WTC11 (cell line): ENCODE measurements at regions not wholly inside any gene's neighbourhood (a gene's known extent, or its start where the extent isn't known, plus 50 kb on each side); places are given as distances from the start of the nearest gene placed in this dataset.

Experiments used
- ATAC-seq: fragments of 200-7000 bp; cut with Tn5 transposase; 2 replicates; pipeline ENCODE4 v1.10.0; 2021; ENCODE audit warnings: mild to moderate bottlenecking, moderate library complexity
- CTCF ChIA-PET: fragments of 300-600 bp; sonication (Branson Sonifier 250); formaldehyde crosslinking; loops from one replicate; lab custom pipeline; 2021; ENCODE audit warnings: antibody characterized with exemption; lab: Charles Lee
- POLR2A ChIA-PET: fragments of 350-600 bp; sonication (Branson Sonifier 250); formaldehyde crosslinking; loops from one replicate; lab custom pipeline; 2021; ENCODE audit warnings: antibody characterized with exemption; lab: Charles Lee
- DNase-seq: peaks from one replicate; pipeline ENCODE4 v3.0.0; 2021; ENCODE audit warnings: low spot score
- H3K27ac Mint-ChIP-seq: 2 replicates; pipeline ENCODE4 v1.8.0; 2021; ENCODE audit warnings: mixed read lengths
- H3K27me3 Mint-ChIP-seq: 2 replicates; pipeline ENCODE4 v1.8.0; 2021; ENCODE audit warnings: low read depth, mild to moderate bottlenecking, moderate library complexity, mixed read lengths
- H3K36me3 Mint-ChIP-seq: 2 replicates; pipeline ENCODE4 v1.8.0; 2021; ENCODE audit warnings: mixed read lengths
- H3K4me1 Mint-ChIP-seq: 2 replicates; pipeline ENCODE4 v1.8.0; 2022; ENCODE audit warnings: mixed read lengths
- H3K4me3 Mint-ChIP-seq: 2 replicates; pipeline ENCODE4 v1.8.0; 2021; ENCODE audit warnings: mild to moderate bottlenecking, moderate library complexity, mixed read lengths
- H3K9me3 Mint-ChIP-seq: 2 replicates; pipeline ENCODE4 v1.8.0; 2021; ENCODE audit warnings: mixed read lengths
- ATF2 ChIP-seq: sonication (generic); formaldehyde crosslinking; IDR thresholded peaks from 2 replicates; pipeline ENCODE4 v1.8.1; 2022; ENCODE audit warnings: low read depth, missing genetic modification reagents, borderline replicate concordance
- E2F4 ChIP-seq: sonication (generic); formaldehyde crosslinking; IDR thresholded peaks from 2 replicates; pipeline ENCODE4 v1.8.1; 2022; ENCODE audit warnings: low read depth, mild to moderate bottlenecking, moderate library complexity, missing genetic modification reagents, borderline replicate concordance
- ESRRA ChIP-seq: sonication (generic); formaldehyde crosslinking; IDR thresholded peaks from 2 replicates; pipeline ENCODE4 v1.8.1; 2022; ENCODE audit warnings: mild to moderate bottlenecking, missing genetic modification reagents, borderline replicate concordance
- FOXP1 ChIP-seq: sonication (generic); formaldehyde crosslinking; IDR thresholded peaks from 2 replicates; pipeline ENCODE4 v1.8.0; 2022; ENCODE audit warnings: missing genetic modification reagents, mild to moderate bottlenecking, moderate library complexity, borderline replicate concordance
- HMGA2 ChIP-seq: fragments of 250-450 bp; sonication (Bioruptor Pico); IDR thresholded peaks from 2 replicates; pipeline ENCODE4 v1.4.0; 2021; ENCODE audit warnings: mild to moderate bottlenecking, moderate library complexity
- NFE2L1 ChIP-seq: sonication (generic); formaldehyde crosslinking; IDR thresholded peaks from 2 replicates; pipeline ENCODE4 v1.8.1; 2023; ENCODE audit warnings: missing genetic modification reagents
- NR2C2 ChIP-seq: sonication (generic); formaldehyde crosslinking; IDR thresholded peaks from 2 replicates; pipeline ENCODE4 v1.8.0; 2022; ENCODE audit warnings: mild to moderate bottlenecking, missing genetic modification reagents
- RORB ChIP-seq: fragments of 250-450 bp; sonication (Bioruptor Pico); IDR thresholded peaks from 2 replicates; pipeline ENCODE4 v1.9.0; 2021; ENCODE audit warnings: mild to moderate bottlenecking
- SMAD4 ChIP-seq: sonication (generic); formaldehyde crosslinking; IDR thresholded peaks from 2 replicates; pipeline ENCODE4 v1.8.0; 2022; ENCODE audit warnings: mild to moderate bottlenecking, missing genetic modification reagents
- SP1 ChIP-seq: sonication (generic); formaldehyde crosslinking; conservative IDR thresholded peaks from 2 replicates; pipeline ENCODE4 v1.8.1; 2022; ENCODE audit warnings: missing genetic modification reagents
- TEAD1 ChIP-seq: sonication (generic); formaldehyde crosslinking; IDR thresholded peaks from 2 replicates; pipeline ENCODE4 v1.8.0; 2022; ENCODE audit warnings: mild to moderate bottlenecking, missing genetic modification reagents
- TP53 ChIP-seq: sonication (generic); formaldehyde crosslinking; IDR thresholded peaks from 2 replicates; pipeline ENCODE4 v1.8.1; 2023; ENCODE audit warnings: mild to moderate bottlenecking, missing genetic modification reagents
- USF2 ChIP-seq: sonication (generic); formaldehyde crosslinking; IDR thresholded peaks from 2 replicates; pipeline ENCODE4 v1.8.1; 2023; ENCODE audit warnings: mild to moderate bottlenecking, missing genetic modification reagents, moderate library complexity
- ZBTB21 ChIP-seq: sonication (generic); formaldehyde crosslinking; IDR thresholded peaks from 2 replicates; pipeline ENCODE4 v1.8.1; 2023; ENCODE audit warnings: mild to moderate bottlenecking, missing genetic modification reagents, borderline replicate concordance
- ZNF317 ChIP-seq: sonication (generic); formaldehyde crosslinking; IDR thresholded peaks from 2 replicates; pipeline ENCODE4 v1.8.1; 2023; ENCODE audit warnings: low read depth, mild to moderate bottlenecking, moderate library complexity, missing genetic modification reagents, borderline replicate concordance
- ZNF416 ChIP-seq: fragments of 250-450 bp; sonication (Bioruptor Pico); IDR thresholded peaks from 2 replicates; pipeline ENCODE4 v1.9.0; 2021; ENCODE audit warnings: mild to moderate bottlenecking, inconsistent platforms
- TF ChIP-seq, protein P1 (sequence below): sonication (generic); formaldehyde crosslinking; IDR thresholded peaks from 2 replicates; pipeline ENCODE4 v1.8.1; 2023; ENCODE audit warnings: mild to moderate bottlenecking, moderate library complexity, missing genetic modification reagents
- TF ChIP-seq, protein P2 (sequence below): fragments of 250-450 bp; sonication (Bioruptor Pico); conservative IDR thresholded peaks from 2 replicates; pipeline ENCODE4 v1.9.0; 2021; ENCODE audit warnings: mild to moderate bottlenecking
- TF ChIP-seq, protein P3 (sequence below): sonication (generic); formaldehyde crosslinking; IDR thresholded peaks from 2 replicates; pipeline ENCODE4 v1.8.0; 2022; ENCODE audit warnings: mild to moderate bottlenecking, missing genetic modification reagents
- TF ChIP-seq, protein P4 (sequence below): sonication (generic); formaldehyde crosslinking; IDR thresholded peaks from 2 replicates; pipeline ENCODE4 v1.8.1; 2023; ENCODE audit warnings: mild to moderate bottlenecking, missing genetic modification reagents
- TF ChIP-seq, protein P5 (sequence below): sonication (generic); formaldehyde crosslinking; IDR thresholded peaks from 2 replicates; pipeline ENCODE4 v1.8.1; 2022; ENCODE audit warnings: mild to moderate bottlenecking, missing genetic modification reagents, moderate library complexity, borderline replicate concordance

DNA sequence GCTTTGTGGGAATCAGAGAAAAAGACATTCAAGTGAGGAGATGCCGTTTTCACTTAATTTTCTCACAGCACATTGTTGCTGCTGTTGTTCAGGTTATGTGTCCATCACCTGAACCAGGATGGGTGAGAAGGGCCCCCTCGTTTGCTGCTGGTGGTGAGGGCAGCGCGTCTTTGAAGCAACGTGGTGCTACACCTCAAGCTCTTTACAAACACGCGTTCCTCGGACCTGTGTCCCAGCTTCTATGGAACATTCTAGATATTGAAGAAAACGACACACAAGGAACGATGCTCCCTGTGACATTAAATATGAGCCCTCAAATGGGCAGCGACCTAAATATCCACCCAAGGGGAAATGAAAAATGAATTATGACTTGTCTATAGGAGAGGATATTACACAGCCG, 418.6 kb downstream of the MN1 start (continued):
- TF ChIP-seq ZNF416 (CRISPR knock-in tag) = no peak
- TF ChIP-seq, protein P1, sequence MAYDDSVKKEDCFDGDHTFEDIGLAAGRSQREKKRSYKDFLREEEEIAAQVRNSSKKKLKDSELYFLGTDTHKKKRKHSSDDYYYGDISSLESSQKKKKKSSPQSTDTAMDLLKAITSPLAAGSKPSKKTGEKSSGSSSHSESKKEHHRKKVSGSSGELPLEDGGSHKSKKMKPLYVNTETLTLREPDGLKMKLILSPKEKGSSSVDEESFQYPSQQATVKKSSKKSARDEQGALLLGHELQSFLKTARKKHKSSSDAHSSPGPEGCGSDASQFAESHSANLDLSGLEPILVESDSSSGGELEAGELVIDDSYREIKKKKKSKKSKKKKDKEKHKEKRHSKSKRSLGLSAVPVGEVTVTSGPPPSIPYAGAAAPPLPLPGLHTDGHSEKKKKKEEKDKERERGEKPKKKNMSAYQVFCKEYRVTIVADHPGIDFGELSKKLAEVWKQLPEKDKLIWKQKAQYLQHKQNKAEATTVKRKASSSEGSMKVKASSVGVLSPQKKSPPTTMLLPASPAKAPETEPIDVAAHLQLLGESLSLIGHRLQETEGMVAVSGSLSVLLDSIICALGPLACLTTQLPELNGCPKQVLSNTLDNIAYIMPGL = no peak
- TF ChIP-seq ATF2 (CRISPR knock-in tag) = no peak
- TF ChIP-seq ESRRA (CRISPR knock-in tag) = no peak
- TF ChIP-seq RORB = no peak
- no peak for TF ChIP-seq FOXP1 (CRISPR knock-in tag)
- TF ChIP-seq NFE2L1 (CRISPR knock-in tag) = no peak
- no peak for TF ChIP-seq SP1
- TF ChIP-seq HMGA2 (CRISPR knock-in tag) = no peak
- no peak for TF ChIP-seq SMAD4 (CRISPR knock-in tag)
- TF ChIP-seq NR2C2 = no peak
- TF ChIP-seq, protein P2, sequence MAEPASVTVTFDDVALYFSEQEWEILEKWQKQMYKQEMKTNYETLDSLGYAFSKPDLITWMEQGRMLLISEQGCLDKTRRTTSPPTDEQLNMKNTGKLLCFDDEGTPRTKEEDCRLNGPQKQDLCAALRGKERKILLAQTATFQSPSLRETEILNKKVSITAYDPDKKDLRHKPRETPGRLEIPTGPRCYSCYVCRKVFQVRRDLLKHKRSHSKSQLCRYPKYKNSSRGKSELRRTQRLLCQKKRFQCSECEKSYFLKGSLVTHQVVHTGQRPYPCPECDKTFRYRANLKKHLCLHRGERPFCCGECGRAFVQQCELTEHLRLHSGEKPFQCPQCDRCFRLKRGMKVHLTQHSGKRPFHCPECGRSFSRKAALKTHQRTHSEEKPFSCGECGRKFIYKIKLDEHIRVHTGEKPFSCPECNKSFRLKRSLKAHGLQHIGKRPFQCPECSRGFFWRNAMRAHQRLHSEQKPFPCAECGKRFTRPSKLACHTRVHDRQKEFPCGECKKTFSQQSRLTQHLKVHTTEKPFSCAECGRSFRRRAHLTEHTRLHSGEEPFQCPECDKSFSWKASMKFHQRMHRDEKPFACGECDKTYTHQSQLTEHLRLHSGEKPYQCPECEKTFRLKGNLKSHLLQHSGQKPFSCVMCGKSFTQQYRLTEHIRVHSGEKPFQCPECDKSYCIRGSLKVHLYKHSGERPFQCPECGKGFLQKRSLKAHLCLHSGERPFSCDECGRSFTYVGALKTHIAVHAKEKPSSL (CRISPR knock-in tag) = no peak

DNA sequence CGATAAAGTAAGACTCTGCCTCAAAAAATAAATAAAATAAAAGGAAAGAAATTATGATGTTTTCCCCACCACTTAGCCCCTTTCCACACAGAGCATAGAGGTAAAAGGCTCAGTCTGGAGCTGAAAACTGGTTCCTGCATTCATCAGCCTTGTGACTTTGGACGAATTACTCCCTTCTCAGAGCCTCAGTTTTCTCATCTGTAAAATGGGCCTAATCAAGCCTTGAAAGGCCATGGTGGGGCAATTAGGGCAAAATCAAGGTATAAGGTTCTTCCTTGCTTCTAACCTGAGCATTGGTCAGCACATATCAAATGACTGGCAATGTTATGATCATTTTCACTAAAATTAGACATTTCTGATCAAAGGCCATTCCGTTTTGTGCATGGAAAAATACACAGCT, 417.7 kb downstream of the MN1 start:
- ATAC-seq (no peak), DNase-seq (no peak)
- Mint-ChIP-seq H3K4me3 (no peak overlapping the region), H3K27me3 (no peaks in the 10 kb centered on the region), H3K4me1 (peaks cover 8% of the 10 kb centered on the region), H3K27ac (no peak overlapping the region), H3K36me3 (no peaks in the 10 kb centered on the region), H3K9me3 (no peaks in the 10 kb centered on the region)
- CTCF ChIA-PET = interaction anchor here (1.0 kb wide), 1 partner anchor 10 kb away, joined by 3 read pairs; no protein-coding TSS in a partner anchor
- no peak for TF ChIP-seq SMAD4 (CRISPR knock-in tag)
- POLR2A ChIA-PET = no interaction called here

GRCh38 chr22:27385261-27385998, 416.1 kb downstream of the MN1 start:
- ChIA-PET POLR2A (no interaction called here), CTCF (no interaction called here)
- H3K27ac Mint-ChIP-seq = no peak overlapping the region
- no peaks in the 10 kb centered on the region for H3K27me3 Mint-ChIP-seq
- H3K36me3 Mint-ChIP-seq = no peaks in the 10 kb centered on the region
- no peak for ATAC-seq
- H3K4me3 Mint-ChIP-seq = no peak overlapping the region
- DNase-seq = no peak
- H3K9me3 Mint-ChIP-seq = no peaks in the 10 kb centered on the region
- peaks cover 8% of the 10 kb centered on the region for H3K4me1 Mint-ChIP-seq
- TF ChIP-seq, protein P3, sequence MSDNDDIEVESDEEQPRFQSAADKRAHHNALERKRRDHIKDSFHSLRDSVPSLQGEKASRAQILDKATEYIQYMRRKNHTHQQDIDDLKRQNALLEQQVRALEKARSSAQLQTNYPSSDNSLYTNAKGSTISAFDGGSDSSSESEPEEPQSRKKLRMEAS (CRISPR knock-in tag) = no peak
- TF ChIP-seq USF2 (CRISPR knock-in tag) (no peak), ZNF317 (CRISPR knock-in tag) (no peak), ZBTB21 (CRISPR knock-in tag) (no peak), TP53 (CRISPR knock-in tag) (no peak), E2F4 (no peak), TEAD1 (CRISPR knock-in tag) (no peak), NFE2L1 (CRISPR knock-in tag) (no peak)
- TF ChIP-seq, protein P4, sequence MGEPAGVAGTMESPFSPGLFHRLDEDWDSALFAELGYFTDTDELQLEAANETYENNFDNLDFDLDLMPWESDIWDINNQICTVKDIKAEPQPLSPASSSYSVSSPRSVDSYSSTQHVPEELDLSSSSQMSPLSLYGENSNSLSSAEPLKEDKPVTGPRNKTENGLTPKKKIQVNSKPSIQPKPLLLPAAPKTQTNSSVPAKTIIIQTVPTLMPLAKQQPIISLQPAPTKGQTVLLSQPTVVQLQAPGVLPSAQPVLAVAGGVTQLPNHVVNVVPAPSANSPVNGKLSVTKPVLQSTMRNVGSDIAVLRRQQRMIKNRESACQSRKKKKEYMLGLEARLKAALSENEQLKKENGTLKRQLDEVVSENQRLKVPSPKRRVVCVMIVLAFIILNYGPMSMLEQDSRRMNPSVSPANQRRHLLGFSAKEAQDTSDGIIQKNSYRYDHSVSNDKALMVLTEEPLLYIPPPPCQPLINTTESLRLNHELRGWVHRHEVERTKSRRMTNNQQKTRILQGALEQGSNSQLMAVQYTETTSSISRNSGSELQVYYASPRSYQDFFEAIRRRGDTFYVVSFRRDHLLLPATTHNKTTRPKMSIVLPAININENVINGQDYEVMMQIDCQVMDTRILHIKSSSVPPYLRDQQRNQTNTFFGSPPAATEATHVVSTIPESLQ (CRISPR knock-in tag) = no peak
- TF ChIP-seq, protein P5, sequence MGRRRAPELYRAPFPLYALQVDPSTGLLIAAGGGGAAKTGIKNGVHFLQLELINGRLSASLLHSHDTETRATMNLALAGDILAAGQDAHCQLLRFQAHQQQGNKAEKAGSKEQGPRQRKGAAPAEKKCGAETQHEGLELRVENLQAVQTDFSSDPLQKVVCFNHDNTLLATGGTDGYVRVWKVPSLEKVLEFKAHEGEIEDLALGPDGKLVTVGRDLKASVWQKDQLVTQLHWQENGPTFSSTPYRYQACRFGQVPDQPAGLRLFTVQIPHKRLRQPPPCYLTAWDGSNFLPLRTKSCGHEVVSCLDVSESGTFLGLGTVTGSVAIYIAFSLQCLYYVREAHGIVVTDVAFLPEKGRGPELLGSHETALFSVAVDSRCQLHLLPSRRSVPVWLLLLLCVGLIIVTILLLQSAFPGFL (CRISPR knock-in tag) = no peak
